Right ventricle myocardium inferior (tissue), 1 donor: ENCODE measurements at regions not wholly inside any gene's neighbourhood (a gene's known extent, or its start where the extent isn't known, plus 50 kb on each side); places are given as distances from the start of the nearest gene placed in this dataset.
A peak's percentile ranks its signal among the peaks of the same experiment; 100 is the strongest.

Experiments
- ATAC-seq: fragments of 200-7000 bp; cut with Tn5 transposase; one replicate; pipeline ENCODE4 v1.9.1; 2020; ENCODE audit warnings: mild to moderate bottlenecking, moderate library complexity
- DNase-seq: peaks from one replicate; pipeline ENCODE4 v3.0.0; 2021; ENCODE audit errors: missing footprints
- intact Hi-C: fragments of 100-400 bp; cut with DNase I; formaldehyde crosslinking; loops from one replicate; pipeline ENCODE4 v1.11.0; 2022
- donor health status: DM: no; HTN: yes; CAD: no; lungs with severe emphysema.

DNA sequence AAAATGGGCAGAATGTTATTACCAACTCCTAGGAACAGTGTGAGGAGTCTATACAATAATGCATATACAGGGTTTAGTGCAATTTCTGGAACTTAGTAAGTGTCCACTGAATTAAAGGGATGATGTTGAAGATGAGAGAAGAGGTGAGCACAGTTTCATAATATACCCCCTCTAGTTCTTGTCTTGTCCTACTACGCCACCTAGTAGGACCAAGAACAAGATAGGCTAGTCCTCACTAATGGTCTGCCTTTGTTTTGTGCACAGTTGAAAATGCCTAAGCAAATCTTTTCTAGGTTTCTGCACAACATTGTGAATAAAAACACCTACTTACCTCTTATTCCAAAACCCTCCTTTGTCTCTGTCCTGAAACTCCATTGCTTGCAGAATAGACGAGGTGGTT lies 670.2 kb downstream of the CDH8 start:
- intact Hi-C loops: no loop called here
- no peak for DNase-seq
- no peak for ATAC-seq

DNA sequence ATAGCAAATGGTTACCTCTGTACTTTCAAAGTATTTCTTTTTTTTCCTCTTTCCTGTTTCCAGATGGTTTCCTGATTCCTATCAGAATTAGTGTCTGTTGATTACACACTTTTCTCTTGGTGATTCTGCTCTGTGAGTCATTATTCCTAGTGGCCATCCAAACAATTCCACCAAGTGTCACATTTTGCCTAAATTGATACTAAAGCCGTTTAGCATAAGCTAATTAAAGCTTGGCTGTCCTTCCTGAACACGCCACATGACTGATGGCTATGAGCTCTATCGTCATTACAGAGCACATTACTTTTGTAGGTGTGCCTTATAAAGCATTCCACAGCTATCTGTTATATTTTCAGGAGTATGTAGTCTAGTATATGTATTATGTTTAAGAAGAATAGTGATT lies 671.2 kb downstream of the CDH8 start:
- no peak for ATAC-seq
- no peak for DNase-seq
- intact Hi-C loops: no loop called here

DNA sequence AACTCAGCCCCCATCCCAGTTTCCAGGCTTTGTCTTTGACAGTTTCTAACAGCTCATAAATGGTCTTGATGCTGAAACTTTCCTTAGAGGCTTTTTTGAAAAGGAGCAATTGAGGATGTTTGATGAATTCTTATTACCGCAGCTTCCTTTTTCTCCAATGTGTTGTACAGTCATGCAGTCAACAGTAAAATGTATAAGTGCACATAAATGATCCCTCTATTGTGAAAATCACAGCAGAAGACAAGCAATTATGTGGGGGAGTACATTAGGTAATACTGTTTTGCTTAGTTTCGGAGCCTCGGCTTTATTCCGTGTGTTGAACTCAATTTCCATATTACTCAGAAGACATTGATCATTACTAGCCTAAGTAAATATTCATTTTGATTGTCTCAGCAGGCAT lies 673.7 kb downstream of the CDH8 start:
- intact Hi-C loops: no loop called here
- DNase-seq (no peak), ATAC-seq (no peak)

- no peak for ATAC-seq
- DNase-seq: no peak
- intact Hi-C loops: no loop called here
Observed at GRCh38 chr16:61344791-61345190, 691.4 kb downstream of the CDH8 start.

GRCh38 chr16:61332461-61332860 lies 703.8 kb downstream of the CDH8 start:
- intact Hi-C loops: no loop called here
- DNase-seq: no peak
- no peak for ATAC-seq

- DNase-seq (no peak), ATAC-seq (no peak)
- intact Hi-C loops: no loop called here
Observed at GRCh38 chr16:61324044-61324443, 712.2 kb downstream of the CDH8 start.

GRCh38 chr16:61323456-61323855 lies 712.8 kb downstream of the CDH8 start:
- DNase-seq: no peak
- intact Hi-C loops: no loop called here
- no peak for ATAC-seq

DNA sequence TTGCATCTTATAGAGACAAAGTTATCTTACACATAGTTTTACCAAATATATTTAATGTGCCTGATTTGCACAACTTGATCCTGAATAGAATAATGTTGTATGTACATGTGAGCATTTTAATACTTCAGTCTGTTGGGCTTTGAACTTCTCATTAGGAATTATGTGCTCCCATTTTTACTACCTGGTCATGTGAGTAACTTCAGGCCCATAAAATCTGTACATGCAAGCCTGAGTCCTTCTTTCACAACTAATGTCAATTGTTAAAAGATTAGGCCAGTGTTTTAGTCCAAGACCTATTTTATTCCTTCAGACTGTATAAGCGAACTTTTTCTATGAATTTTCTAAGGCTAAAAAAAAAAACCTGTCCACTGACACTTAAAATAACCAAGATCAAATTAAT lies 715.4 kb downstream of the CDH8 start:
- intact Hi-C loops: no loop called here
- ATAC-seq: no peak
- no peak for DNase-seq

GRCh38 chr16:61313931-61314330 lies 722.3 kb downstream of the CDH8 start:
- intact Hi-C loops: no loop called here
- DNase-seq (no peak), ATAC-seq (no peak)

- DNase-seq (no peak), ATAC-seq (no peak)
- intact Hi-C loops: no loop called here
Observed at GRCh38 chr16:61309386-61309785, 726.9 kb downstream of the CDH8 start.

GRCh38 chr16:61306204-61306603 lies 730.0 kb downstream of the CDH8 start:
- intact Hi-C loops: no loop called here
- ATAC-seq (no peak), DNase-seq (no peak)

GRCh38 chr16:61296814-61297213 lies 739.4 kb downstream of the CDH8 start:
- ATAC-seq: no peak
- intact Hi-C loops: no loop called here
- no peak for DNase-seq

DNA sequence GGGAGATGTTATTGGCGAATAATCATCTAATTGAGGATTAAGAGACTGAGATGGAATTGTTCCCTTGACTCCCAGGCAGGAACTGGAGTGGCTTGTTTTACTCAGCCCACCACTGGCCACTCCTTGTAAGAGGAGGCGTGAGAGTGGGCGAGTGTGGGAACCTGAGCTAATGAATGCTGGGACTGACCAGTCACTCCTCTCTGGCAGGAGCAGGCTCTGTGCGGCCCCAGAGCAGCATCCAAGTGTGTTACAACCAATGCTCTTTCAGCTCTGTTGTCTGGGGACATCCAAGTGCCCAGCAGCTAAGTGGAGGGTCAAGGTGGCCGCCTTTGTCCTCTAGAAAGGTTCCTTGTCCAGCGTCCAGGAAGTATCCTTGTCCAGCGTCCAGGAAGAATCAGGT lies 739.9 kb downstream of the CDH8 start:
- ATAC-seq: no peak
- intact Hi-C loops: no loop called here
- DNase-seq: no peak

GRCh38 chr16:61295311-61295710 lies 740.9 kb downstream of the CDH8 start:
- intact Hi-C loops: no loop called here
- DNase-seq: no peak
- no peak for ATAC-seq

GRCh38 chr16:61289141-61289540 lies 747.1 kb downstream of the CDH8 start:
- DNase-seq (no peak), ATAC-seq (no peak)
- intact Hi-C loops: no loop called here

DNA sequence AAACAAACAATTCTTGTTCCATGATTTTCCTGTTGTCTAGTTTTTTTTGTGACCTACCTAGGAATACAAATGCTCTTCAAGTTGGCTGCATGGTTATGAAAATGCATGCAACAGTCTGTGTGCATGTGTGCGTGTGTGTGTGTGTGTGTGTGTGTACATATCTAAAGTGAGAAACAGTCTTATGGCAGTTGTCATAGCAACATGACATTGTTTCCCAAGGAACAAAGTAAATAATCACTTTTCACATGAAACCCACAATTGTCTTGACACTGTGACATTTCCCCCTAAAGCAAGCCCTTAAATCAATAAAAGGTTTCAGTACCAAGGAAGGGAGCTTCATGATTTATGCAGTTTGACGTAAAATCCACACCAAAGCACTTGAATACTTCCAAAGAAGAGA lies 758.4 kb downstream of the CDH8 start:
- no peak for DNase-seq
- no peak for ATAC-seq
- intact Hi-C loops: no loop called here

GRCh38 chr16:61274211-61274610 lies 762.0 kb downstream of the CDH8 start:
- ATAC-seq (no peak), DNase-seq (peak; percentile 54)

DNA sequence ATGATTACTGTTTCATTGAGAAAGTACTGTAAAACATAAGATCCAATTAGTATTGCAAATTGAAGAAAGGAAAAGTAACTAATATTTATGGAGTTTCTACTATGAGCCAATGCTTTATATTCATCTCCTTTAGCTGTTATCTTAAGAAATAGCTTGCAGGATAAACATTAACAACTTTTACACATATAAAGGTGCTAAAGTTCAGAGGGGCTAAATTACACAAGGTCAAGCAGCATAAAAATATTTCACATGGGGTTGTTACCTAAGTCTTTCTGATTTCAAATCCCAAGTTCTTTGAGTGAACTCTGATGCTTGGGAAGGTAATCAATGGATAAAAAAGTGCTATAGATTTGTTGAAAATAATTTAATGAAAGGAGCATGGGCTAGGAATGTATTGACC lies 765.5 kb downstream of the CDH8 start:
- ATAC-seq (no peak), DNase-seq (no peak)
- intact Hi-C loops: no loop called here

More at GRCh38 chr16:61274211-61274610, 762.0 kb downstream of the CDH8 start:
- intact Hi-C loops: no loop called here

- intact Hi-C loops: no loop called here
- ATAC-seq (no peak), DNase-seq (no peak)
Observed at GRCh38 chr16:61263400-61263799, 772.8 kb downstream of the CDH8 start.

GRCh38 chr16:61261315-61261714 lies 774.9 kb downstream of the CDH8 start:
- DNase-seq: no peak
- ATAC-seq: no peak
- intact Hi-C loops: no loop called here

GRCh38 chr16:61246592-61246991 lies 789.6 kb downstream of the CDH8 start:
- ATAC-seq (no peak), DNase-seq (no peak)
- intact Hi-C loops: no loop called here

- intact Hi-C loops: no loop called here
- DNase-seq (no peak), ATAC-seq (no peak)
Observed at GRCh38 chr16:61243954-61244353, 792.3 kb downstream of the CDH8 start.
